ENCODE measurements at regions not wholly inside any gene's neighbourhood (a gene's known extent, or its start where the extent isn't known, plus 50 kb on each side); places are given as distances from the start of the nearest gene placed in this dataset.

- WGBS (ENCODE audit: extremely low coverage, insufficient read length, low lambda C conversion rate) = no CpG with 5 or more reads among the region's 7 CpGs
These were observed 155.9 kb downstream of the KIT start for GRCh38 chr4:54813674-54814073.

More at GRCh38 chr4:54813674-54814073, 155.9 kb downstream of the KIT start:
- H2BK15ac ChIP-seq (ENCODE audit: low read depth, low read length) = no peak overlapping the region
- H4K20me1 ChIP-seq (ENCODE audit: control insufficient read depth, insufficient read depth, insufficient read length) = no peaks in the 10 kb centered on the region
- H3K4me1 ChIP-seq (ENCODE audit: insufficient read depth, low read length) = no peaks in the 10 kb centered on the region; the same call in 1 of the 2 replicates
- H2BK5ac ChIP-seq (ENCODE audit: insufficient read length, low read length) = no peak overlapping the region
- Mint-ChIP-seq H3K36me3 (ENCODE audit: insufficient read depth in 1 of 3, low read depth in 3 of 3) (peaks cover 0 to 6% (median 2%) of the 10 kb centered on the region in 3 experiments; a peak in 2 of 7 replicates), H3K4me3 (no peak overlapping the region), H3K27ac (no peak overlapping the region), H3K27me3 (ENCODE audit: low read depth) (peaks cover 1% of the 10 kb centered on the region; the same call in 1 of the 2 replicates), H3K4me1 (peaks cover 15 to 22% of the 10 kb centered on the region in 2 experiments), H3K9me3 (peaks cover 9 to 14% of the 10 kb centered on the region in 2 experiments; a peak in 4 of 5 replicates)
- H3K23me2 ChIP-seq (ENCODE audit: insufficient read length, low read depth, low read length, poor library complexity, severe bottlenecking) = no peaks in the 10 kb centered on the region
- no peak overlapping the region for H4K91ac ChIP-seq (ENCODE audit: insufficient read length, low read depth, low read length)
- H3K9me3 ChIP-seq (ENCODE audit: control insufficient read depth, low read depth, low read length) = no peaks in the 10 kb centered on the region
- no peak overlapping the region for H2BK12ac ChIP-seq (ENCODE audit: insufficient read length, low read depth, low read length)
- H2AFZ ChIP-seq (ENCODE audit: low read length) = no peak overlapping the region
- no peak overlapping the region for H2AK5ac ChIP-seq (ENCODE audit: insufficient read length, low read length)
- no peak overlapping the region for H3K4me2 ChIP-seq (ENCODE audit: insufficient read depth, insufficient read length, low read length)
- no peaks in the 10 kb centered on the region for H3K27me3 ChIP-seq (ENCODE audit: insufficient read depth, low read length)
- no peak overlapping the region for H3K14ac ChIP-seq (ENCODE audit: insufficient read depth, low read length)
- no peak overlapping the region for H3K4ac ChIP-seq (ENCODE audit: low read depth, low read length)
- no peak overlapping the region for H3K27ac ChIP-seq (ENCODE audit: insufficient read length, low read depth, low read length)
- no peak overlapping the region for H3K23ac ChIP-seq (ENCODE audit: insufficient read length, low read depth, low read length)
- no peak overlapping the region for H3K56ac ChIP-seq (ENCODE audit: insufficient read length, low read depth, low read length)
- no peak overlapping the region for H3T11ph ChIP-seq (ENCODE audit: low read length)
- H3K79me1 ChIP-seq (ENCODE audit: insufficient read depth, low read depth, low read length, poor library complexity, severe bottlenecking) = no peaks in the 10 kb centered on the region
- no peak overlapping the region for H2BK120ac ChIP-seq (ENCODE audit: low read depth, low read length, poor library complexity, severe bottlenecking)
- no peak overlapping the region for H3K9ac ChIP-seq (ENCODE audit: extremely low read depth, insufficient read length, low read length)
- H4K8ac ChIP-seq (replicated peaks; ENCODE audit: insufficient read length, low read depth, low read length) = no peak overlapping the region
- H3K18ac ChIP-seq (ENCODE audit: insufficient read length, low read depth, low read length) = no peak overlapping the region
- TF ChIP-seq CTCF (conservative IDR thresholded peaks at IDR 0.05) = no peak
- no peak overlapping the region for H2BK20ac ChIP-seq (ENCODE audit: low read depth, low read length, poor library complexity, severe bottlenecking)
- DNase-seq = no peak
- H3K79me2 ChIP-seq (ENCODE audit: insufficient read depth, low read length) = no peaks in the 10 kb centered on the region
- H4K5ac ChIP-seq (ENCODE audit: insufficient read length, low read depth, low read length) = no peak overlapping the region
